ENCODE measurements at regions not wholly inside any gene's neighbourhood (a gene's known extent, or its start where the extent isn't known, plus 50 kb on each side); places are given as distances from the start of the nearest gene placed in this dataset.

DNA sequence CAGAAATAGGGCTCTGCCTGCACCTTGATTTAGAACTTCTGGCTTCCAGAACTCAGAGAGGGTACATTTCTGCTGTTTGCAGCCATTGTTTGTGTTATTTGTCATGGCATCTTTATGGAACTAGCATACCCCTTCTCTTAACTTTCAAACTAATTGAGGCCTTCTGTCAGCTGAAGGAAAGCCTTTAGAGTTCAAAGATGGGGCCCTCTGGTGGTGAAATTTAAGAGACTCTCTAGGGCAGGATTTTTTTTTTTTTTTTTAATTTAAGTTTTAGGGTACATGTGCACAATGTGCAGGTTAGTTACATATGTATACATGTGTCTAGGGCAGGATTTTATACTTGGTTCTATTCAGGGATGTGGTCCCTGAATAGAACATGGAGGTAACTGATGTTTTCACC lies 260.6 kb upstream of the LINC00305 start:
- TF ChIP-seq ZSCAN9 (CRISPR knock-in tag; IDR thresholded peaks at IDR 0.05; ENCODE audit: borderline replicate concordance) (no peak), KDM4B (CRISPR knock-in tag; IDR thresholded peaks at IDR 0.05) (no peak), ZNF33A (CRISPR knock-in tag; IDR thresholded peaks at IDR 0.05; ENCODE audit: borderline replicate concordance) (no peak), HNRNPUL1 (IDR thresholded peaks at IDR 0.05; ENCODE audit: low read depth, low read length) (no peak), HNRNPH1 (optimal IDR thresholded peaks at IDR 0.05; ENCODE audit: low read depth, low read length) (no peak), POLR2AphosphoS5 (IDR thresholded peaks at IDR 0.05; ENCODE audit: low read depth, low read length) (no peak)
- TF ChIP-seq, protein P1, sequence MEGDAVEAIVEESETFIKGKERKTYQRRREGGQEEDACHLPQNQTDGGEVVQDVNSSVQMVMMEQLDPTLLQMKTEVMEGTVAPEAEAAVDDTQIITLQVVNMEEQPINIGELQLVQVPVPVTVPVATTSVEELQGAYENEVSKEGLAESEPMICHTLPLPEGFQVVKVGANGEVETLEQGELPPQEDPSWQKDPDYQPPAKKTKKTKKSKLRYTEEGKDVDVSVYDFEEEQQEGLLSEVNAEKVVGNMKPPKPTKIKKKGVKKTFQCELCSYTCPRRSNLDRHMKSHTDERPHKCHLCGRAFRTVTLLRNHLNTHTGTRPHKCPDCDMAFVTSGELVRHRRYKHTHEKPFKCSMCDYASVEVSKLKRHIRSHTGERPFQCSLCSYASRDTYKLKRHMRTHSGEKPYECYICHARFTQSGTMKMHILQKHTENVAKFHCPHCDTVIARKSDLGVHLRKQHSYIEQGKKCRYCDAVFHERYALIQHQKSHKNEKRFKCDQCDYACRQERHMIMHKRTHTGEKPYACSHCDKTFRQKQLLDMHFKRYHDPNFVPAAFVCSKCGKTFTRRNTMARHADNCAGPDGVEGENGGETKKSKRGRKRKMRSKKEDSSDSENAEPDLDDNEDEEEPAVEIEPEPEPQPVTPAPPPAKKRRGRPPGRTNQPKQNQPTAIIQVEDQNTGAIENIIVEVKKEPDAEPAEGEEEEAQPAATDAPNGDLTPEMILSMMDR (CRISPR knock-in tag; IDR thresholded peaks at IDR 0.05) = no peak
- TF ChIP-seq, protein P2, sequence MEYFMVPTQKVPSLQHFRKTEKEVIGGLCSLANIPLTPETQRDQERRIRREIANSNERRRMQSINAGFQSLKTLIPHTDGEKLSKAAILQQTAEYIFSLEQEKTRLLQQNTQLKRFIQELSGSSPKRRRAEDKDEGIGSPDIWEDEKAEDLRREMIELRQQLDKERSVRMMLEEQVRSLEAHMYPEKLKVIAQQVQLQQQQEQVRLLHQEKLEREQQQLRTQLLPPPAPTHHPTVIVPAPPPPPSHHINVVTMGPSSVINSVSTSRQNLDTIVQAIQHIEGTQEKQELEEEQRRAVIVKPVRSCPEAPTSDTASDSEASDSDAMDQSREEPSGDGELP (IDR thresholded peaks at IDR 0.05; ENCODE audit: borderline replicate concordance, low read depth) = no peak
- TF ChIP-seq, protein P3, sequence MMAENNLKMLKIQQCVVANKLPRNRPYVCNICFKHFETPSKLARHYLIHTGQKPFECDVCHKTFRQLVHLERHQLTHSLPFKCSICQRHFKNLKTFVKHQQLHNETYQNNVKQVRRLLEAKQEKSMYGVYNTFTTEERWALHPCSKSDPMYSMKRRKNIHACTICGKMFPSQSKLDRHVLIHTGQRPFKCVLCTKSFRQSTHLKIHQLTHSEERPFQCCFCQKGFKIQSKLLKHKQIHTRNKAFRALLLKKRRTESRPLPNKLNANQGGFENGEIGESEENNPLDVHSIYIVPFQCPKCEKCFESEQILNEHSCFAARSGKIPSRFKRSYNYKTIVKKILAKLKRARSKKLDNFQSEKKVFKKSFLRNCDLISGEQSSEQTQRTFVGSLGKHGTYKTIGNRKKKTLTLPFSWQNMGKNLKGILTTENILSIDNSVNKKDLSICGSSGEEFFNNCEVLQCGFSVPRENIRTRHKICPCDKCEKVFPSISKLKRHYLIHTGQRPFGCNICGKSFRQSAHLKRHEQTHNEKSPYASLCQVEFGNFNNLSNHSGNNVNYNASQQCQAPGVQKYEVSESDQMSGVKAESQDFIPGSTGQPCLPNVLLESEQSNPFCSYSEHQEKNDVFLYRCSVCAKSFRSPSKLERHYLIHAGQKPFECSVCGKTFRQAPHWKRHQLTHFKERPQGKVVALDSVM (CRISPR knock-in tag; IDR thresholded peaks at IDR 0.05) = no peak
